ENCODE measurements at regions not wholly inside any gene's neighbourhood (a gene's known extent, or its start where the extent isn't known, plus 50 kb on each side); places are given as distances from the start of the nearest gene placed in this dataset.

GRCh38 chr4:143762511-143762910 lies 62.0 kb upstream of the FREM3 start:
- no peak for TF ChIP-seq CTCF (IDR thresholded peaks at IDR 0.05)
- TF ChIP-seq EZH2 (IDR thresholded peaks at IDR 0.05; ENCODE audit: borderline replicate concordance, insufficient read depth, low read depth, low read length, poor library complexity, severe bottlenecking), result no peak
